Natural killer cell (primary cell): ENCODE measurements at regions not wholly inside any gene's neighbourhood (a gene's known extent, or its start where the extent isn't known, plus 50 kb on each side); places are given as distances from the start of the nearest gene placed in this dataset.

Experiments used
- ATAC-seq, 3 donors: fragments of 150-1000 bp in 2 of 3; fragments of 200-7000 bp in 1 of 3; cut with Tn5 transposase; 1 replicate in 1 of 3; 2 replicates in 2 of 3; pipeline ENCODE4 v1.10.0; 2021; ENCODE audit warnings: mild to moderate bottlenecking in 2 of 3, moderate library complexity in 2 of 3
- DNase-seq, 2 donors: peaks; one replicate each; pipeline versions ENCODE4 v3.0.0 to v3.0.0-alpha.2; 2013 to 2021; ENCODE audit warnings: mixed read lengths in 1 of 2
- H3K27ac ChIP-seq: one replicate; pipeline ENCODE4 v1.5.1; 2013; ENCODE audit warnings: mild to moderate bottlenecking, low read length
- H3K27me3 ChIP-seq: one replicate; pipeline ENCODE4 v1.6.1; 2013; ENCODE audit warnings: low read length; ENCODE audit not compliant: control insufficient read depth, insufficient read depth
- H3K36me3 ChIP-seq: one replicate; pipeline ENCODE4 v1.6.1; 2013; ENCODE audit warnings: low read length; ENCODE audit not compliant: control insufficient read depth, insufficient read depth
- H3K4me1 ChIP-seq: one replicate; pipeline ENCODE4 v1.6.1; 2013; ENCODE audit warnings: low read length; ENCODE audit not compliant: control insufficient read depth, insufficient read depth
- H3K4me3 ChIP-seq: one replicate; pipeline ENCODE4 v1.5.1; 2013; ENCODE audit warnings: low read length
- H3K9me3 ChIP-seq: one replicate; pipeline ENCODE4 v1.6.1; 2013; ENCODE audit warnings: low read length; ENCODE audit not compliant: control insufficient read depth, insufficient read depth
- H3K27ac Mint-ChIP-seq, 2 donors: one replicate each; pipeline ENCODE4 v1.8.0; 2022; ENCODE audit warnings: mild to moderate bottlenecking in 2 of 2, mixed read lengths in 2 of 2, moderate library complexity in 1 of 2
- H3K27me3 Mint-ChIP-seq, 2 donors: one replicate each; pipeline ENCODE4 v1.8.0; 2022; ENCODE audit warnings: low read depth in 2 of 2, mixed read lengths in 2 of 2
- H3K36me3 Mint-ChIP-seq: one replicate; pipeline ENCODE4 v1.8.0; 2022; ENCODE audit warnings: mixed read lengths
- H3K4me1 Mint-ChIP-seq, 2 donors: one replicate each; pipeline ENCODE4 v1.8.0; 2022; ENCODE audit warnings: mixed read lengths in 2 of 2
- H3K4me3 Mint-ChIP-seq: one replicate; pipeline ENCODE4 v1.8.0; 2022; ENCODE audit warnings: mild to moderate bottlenecking, moderate library complexity, mixed read lengths
- H3K9me3 Mint-ChIP-seq, 2 donors: one replicate each; pipeline ENCODE4 v1.8.0; 2022; ENCODE audit warnings: mixed read lengths in 2 of 2
- CTCF ChIP-seq: fragments of 200-600 bp; IDR thresholded peaks from one replicate; pipeline ENCODE4 v1.8.0; 2022; ENCODE audit warnings: antibody characterized with exemption
- WGBS: methylation state at CpG from one replicate; pipeline ENCODE4 v1.1.7; 2013; ENCODE audit warnings: missing lambda C conversion rate; ENCODE audit not compliant: insufficient coverage; 5-methylcytosine and 5-hydroxymethylcytosine counted together
- intact Hi-C: fragments of 100-400 bp; cut with micrococcal nuclease; formaldehyde crosslinking; loops from one replicate; pipeline ENCODE4 v1.14.2; 2022

GRCh38 chr6:40164345-40164755, 230.1 kb upstream of the MOCS1 start:
- no peaks in the 10 kb centered on the region for H3K27me3 ChIP-seq

GRCh38 chr6:40163924-40164323, 229.7 kb upstream of the MOCS1 start:
- ATAC-seq (no peak), DNase-seq (no peak)
- no peak overlapping the region for H3K4me3 Mint-ChIP-seq
- H3K36me3 Mint-ChIP-seq: no peaks in the 10 kb centered on the region
- no peak overlapping the region for H3K4me3 ChIP-seq
- no peaks in the 10 kb centered on the region for H3K4me1 Mint-ChIP-seq
- no peak for TF ChIP-seq CTCF
- H3K27me3 Mint-ChIP-seq: peaks cover 4 to 15% of the 10 kb centered on the region in 2 donors
- H3K36me3 ChIP-seq: no peaks in the 10 kb centered on the region
- intact Hi-C loops: no loop called here
- H3K27me3 ChIP-seq: no peaks in the 10 kb centered on the region
- 82% methylated on average over 7 of the region's 7 CpGs for WGBS
- H3K9me3 ChIP-seq: no peaks in the 10 kb centered on the region
- H3K27ac ChIP-seq: no peak overlapping the region
- H3K9me3 Mint-ChIP-seq: no peaks in the 10 kb centered on the region
- no peaks in the 10 kb centered on the region for H3K4me1 ChIP-seq
- no peak overlapping the region for H3K27ac Mint-ChIP-seq

More at GRCh38 chr6:40164345-40164755, 230.1 kb upstream of the MOCS1 start:
- Histone ChIP-seq H3K4me1 (no peaks in the 10 kb centered on the region), H3K9me3 (no peaks in the 10 kb centered on the region), H3K4me3 (no peak overlapping the region), H3K36me3 (no peaks in the 10 kb centered on the region), H3K27ac (no peak overlapping the region)
- Mint-ChIP-seq H3K9me3 (no peaks in the 10 kb centered on the region), H3K4me1 (no peaks in the 10 kb centered on the region), H3K36me3 (no peaks in the 10 kb centered on the region), H3K27me3 (peaks cover 8 to 17% of the 10 kb centered on the region in 2 donors), H3K4me3 (no peak overlapping the region), H3K27ac (no peak overlapping the region)
- no peak for TF ChIP-seq CTCF
- intact Hi-C loops: no loop called here
- 86% methylated on average over 8 of the region's 8 CpGs for WGBS
- no peak for DNase-seq
- ATAC-seq: no peak

- Histone ChIP-seq H3K27me3 (no peaks in the 10 kb centered on the region), H3K4me3 (no peak overlapping the region), H3K9me3 (no peaks in the 10 kb centered on the region), H3K4me1 (no peaks in the 10 kb centered on the region), H3K27ac (no peak overlapping the region), H3K36me3 (no peaks in the 10 kb centered on the region)
- DNase-seq (no peak), ATAC-seq (no peak)
- Mint-ChIP-seq H3K36me3 (no peaks in the 10 kb centered on the region), H3K4me1 (no peaks in the 10 kb centered on the region), H3K27ac (no peak overlapping the region), H3K27me3 (peaks cover 0 to 3% of the 10 kb centered on the region in 2 donors), H3K9me3 (no peaks in the 10 kb centered on the region), H3K4me3 (no peak overlapping the region)
- WGBS: 86% methylated on average over 5 of the region's 5 CpGs
- intact Hi-C loops: no loop called here
- no peak for TF ChIP-seq CTCF
Measured at GRCh38 chr6:40162074-40162473, 227.8 kb upstream of the MOCS1 start.

- Mint-ChIP-seq H3K36me3 (no peaks in the 10 kb centered on the region), H3K4me3 (no peak overlapping the region), H3K27me3 (no peaks in the 10 kb centered on the region), H3K9me3 (no peaks in the 10 kb centered on the region), H3K4me1 (no peaks in the 10 kb centered on the region), H3K27ac (no peak overlapping the region)
- no peaks in the 10 kb centered on the region for H3K9me3 ChIP-seq
- no peaks in the 10 kb centered on the region for H3K27me3 ChIP-seq
- ATAC-seq (no peak), DNase-seq (no peak)
- no peak overlapping the region for H3K4me3 ChIP-seq
- intact Hi-C loops: no loop called here
- no peaks in the 10 kb centered on the region for H3K36me3 ChIP-seq
- no peak overlapping the region for H3K27ac ChIP-seq
- TF ChIP-seq CTCF: no peak
- H3K4me1 ChIP-seq: no peaks in the 10 kb centered on the region
- WGBS: 82% methylated on average over 3 of the region's 3 CpGs
Measured at GRCh38 chr6:40160826-40161225, 226.6 kb upstream of the MOCS1 start.
